ENCODE measurements at regions not wholly inside any gene's neighbourhood (a gene's known extent, or its start where the extent isn't known, plus 50 kb on each side); places are given as distances from the start of the nearest gene placed in this dataset.

DNA sequence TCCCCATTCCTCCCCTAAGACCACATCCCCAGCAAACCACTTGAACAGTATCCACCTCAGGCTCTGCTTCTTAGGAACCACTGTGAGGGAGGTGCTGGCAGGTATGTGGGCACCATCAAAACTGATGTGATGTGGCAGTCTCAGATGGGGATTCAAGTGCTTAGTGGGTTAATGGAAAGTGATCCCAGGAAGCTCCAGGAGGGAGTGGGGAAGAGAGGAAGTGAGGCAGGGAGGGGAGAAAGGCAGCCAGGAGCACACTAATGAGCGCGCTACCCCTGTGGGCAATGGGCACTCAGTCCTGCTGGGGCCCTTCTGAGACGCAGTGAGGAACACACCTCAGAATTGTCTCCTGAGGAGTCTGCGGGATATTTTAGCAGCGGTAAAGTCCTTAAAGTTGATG is 263.1 kb upstream of the MOCS1 start:
- no peak for DNase-seq (ENCODE audit: extremely low read depth, low read depth)

- no peak for DNase-seq (ENCODE audit: extremely low read depth, low read depth)
These were observed 261.9 kb upstream of the MOCS1 start for GRCh38 chr6:40196135-40196518.

DNA sequence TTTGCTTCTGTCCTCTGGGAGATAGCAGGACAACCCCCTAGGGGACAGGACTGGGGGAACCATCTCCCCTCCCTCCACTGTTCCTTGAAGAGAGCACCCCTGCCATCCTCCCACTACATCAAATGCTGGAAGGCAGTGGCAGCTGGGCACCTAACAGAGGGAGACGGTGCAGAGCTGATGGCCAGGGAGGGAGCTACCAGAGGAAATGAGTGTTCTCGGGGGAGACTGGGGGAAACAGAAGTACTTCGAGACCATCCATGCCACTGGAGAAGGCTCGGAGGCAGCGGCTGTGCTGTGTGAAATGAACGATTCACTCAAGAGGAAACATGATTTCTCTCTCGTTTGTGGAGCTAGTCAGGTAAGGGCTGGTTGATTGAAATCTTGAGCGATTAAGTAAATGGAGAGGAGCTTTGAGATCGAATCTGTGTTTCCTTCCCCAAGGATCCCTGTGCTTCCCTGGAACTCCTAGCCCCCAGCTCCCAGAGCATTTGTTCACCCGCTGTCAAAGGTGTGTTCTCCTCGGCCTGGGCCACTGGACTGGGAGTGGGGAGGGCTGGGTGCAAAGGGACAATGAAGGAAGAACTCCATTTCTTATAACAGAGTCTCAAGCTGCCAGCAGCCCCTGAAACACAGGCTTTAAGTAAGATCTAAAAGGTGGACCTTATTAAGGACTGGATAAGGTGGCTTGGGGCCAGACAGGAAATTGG is 261.3 kb upstream of the MOCS1 start:
- DNase-seq (ENCODE audit: extremely low read depth, low read depth): no peak

DNA sequence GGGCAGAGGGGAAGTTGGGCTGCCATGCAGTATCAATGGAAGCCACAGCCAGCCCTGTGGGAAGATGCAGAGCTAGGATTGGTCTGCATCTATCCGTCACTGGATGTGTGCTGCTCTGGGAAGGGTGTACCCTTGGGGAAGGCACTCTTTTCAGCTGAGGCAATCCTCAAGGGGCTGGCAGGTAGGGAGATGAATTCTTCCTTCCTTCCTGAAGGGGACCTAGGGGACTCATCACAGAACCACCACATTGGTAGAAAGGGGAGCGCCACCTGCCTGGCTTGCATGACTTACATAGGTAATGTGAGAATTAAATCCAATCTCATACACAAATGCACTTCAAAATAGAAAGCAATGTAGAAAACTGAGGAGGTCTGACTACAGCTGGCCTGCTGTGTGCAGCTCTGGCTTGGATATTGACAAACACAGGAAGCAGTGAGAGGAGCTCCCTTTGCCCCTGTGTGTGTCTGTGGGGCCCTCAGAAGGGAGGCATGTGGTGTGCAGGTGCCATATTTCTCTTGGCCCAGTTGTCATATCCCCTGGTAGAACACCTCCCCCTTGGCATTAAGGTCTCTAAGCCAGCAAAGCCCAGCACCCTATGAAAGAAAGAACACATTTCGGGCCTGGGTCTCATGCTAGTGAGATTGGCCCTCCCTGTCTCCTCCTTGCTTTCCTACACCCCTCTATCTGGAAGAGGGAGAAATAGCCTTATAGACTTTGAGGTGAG is 260.3 kb upstream of the MOCS1 start:
- DNase-seq (ENCODE audit: extremely low read depth, low read depth): no peak

DNA sequence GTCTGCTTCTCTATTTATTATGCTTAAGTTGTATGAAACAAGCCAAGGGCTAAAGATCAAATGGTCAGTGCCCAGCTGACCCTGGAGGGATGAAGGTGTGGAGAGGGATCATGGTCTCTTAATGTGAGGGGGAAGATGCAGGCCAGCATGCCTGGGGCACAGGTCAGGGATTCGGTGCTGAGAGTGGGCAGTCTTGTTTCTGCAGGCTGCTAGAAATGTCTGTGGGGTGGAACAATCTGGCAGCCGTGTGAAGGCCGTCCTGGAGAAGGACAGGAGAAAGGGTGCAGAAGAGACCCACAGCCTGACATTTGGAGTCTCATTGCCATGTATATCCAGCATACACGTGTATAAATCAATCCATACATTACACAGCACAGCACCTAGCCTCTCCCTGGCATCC is 258.3 kb upstream of the MOCS1 start:
- no peak for DNase-seq (ENCODE audit: extremely low read depth, low read depth)

- DNase-seq (ENCODE audit: extremely low read depth, low read depth): no peak
These were observed 254.7 kb upstream of the MOCS1 start for GRCh38 chr6:40188931-40189330.

DNA sequence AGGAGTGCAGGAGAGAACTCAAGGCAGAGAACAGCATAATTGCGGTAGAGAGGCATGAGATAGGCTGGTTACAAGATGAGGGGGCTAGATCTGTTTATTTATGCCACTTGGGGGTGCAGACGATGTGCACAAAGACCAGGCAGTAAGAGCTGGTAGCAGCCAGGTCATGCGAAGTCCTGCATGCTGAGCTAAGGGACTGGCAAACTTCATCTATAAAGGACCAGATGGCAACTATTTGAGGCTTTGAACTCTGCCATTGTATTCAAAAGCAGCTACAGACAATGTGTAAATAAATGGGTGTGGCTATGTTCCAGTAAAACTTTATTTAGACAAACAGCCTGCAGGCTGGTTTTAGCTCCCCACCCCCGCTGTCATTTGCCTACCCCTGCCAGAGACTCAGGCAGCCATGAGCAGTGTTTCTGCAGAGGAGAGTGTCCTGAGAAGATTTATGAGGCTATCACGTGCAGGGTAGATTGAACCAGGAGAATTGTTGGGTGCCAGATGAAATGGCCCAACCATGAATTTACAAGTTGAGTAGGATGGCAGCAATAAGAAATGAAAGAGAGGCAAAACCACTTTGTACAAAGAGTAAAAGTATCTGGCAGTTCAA is 253.4 kb upstream of the MOCS1 start:
- no peak for DNase-seq (ENCODE audit: extremely low read depth, low read depth)

DNA sequence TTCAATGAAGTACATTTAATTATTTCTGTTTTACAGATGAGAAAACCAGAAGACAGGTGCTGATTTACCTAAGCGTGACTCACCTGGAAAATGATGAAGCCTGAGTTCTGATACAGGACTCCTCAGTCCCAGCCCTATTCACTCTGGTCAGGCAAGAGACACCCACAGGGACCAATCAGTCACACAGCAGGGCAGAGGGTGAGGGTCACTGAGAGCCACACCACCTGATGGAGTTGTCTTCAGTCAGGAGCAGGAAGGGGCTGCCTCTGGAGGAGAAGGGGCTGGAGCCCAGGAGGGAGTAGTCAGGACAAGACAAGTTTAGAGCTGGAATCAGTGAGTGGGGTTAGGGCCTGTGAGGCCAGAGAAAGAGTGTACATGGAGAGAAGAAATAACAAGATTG is 251.2 kb upstream of the MOCS1 start:
- no peak for DNase-seq (ENCODE audit: extremely low read depth, low read depth)

DNA sequence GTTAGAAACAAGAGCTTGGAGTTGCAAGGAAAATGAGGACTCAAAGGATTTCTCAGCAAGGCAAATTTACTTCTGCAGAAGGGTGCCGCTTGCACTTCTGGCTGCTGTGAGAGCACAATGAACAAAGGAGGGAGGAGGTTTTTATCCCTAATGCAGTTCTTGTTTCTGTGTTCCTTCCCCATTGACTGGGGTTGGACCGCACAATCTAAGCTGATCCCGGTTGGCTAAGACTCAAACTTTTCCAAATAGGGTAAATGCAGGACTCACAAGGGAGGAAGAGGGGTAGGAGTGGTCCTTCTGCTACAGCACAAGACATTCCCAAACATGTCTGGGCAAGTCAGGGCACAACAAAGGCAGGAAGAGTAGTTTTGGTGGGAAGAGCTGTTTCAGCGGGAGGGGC is 249.6 kb upstream of the MOCS1 start:
- no peak for DNase-seq (ENCODE audit: extremely low read depth, low read depth)

GRCh38 chr6:40181367-40181766 is 247.1 kb upstream of the MOCS1 start:
- DNase-seq (ENCODE audit: extremely low read depth, low read depth): no peak

DNA sequence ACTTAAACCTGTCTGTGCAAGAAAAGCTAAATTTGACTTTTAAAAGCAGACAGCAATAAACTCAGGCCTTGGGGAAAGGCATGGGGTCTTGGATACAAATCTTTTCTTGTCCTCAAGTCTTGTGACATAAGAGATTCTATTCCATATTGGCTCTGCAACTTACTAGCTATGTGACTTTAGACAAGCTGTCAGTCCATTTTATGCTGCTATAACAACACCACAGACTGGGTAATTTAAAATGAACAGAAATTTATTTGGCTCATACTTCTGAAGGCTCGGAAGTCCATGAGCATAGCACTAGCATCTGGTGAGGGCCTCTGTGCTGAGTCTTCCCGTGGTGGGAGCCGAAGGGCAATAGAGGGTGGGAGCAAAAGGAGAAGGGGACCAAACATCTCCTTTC is 246.0 kb upstream of the MOCS1 start:
- DNase-seq (ENCODE audit: extremely low read depth, low read depth): no peak

DNA sequence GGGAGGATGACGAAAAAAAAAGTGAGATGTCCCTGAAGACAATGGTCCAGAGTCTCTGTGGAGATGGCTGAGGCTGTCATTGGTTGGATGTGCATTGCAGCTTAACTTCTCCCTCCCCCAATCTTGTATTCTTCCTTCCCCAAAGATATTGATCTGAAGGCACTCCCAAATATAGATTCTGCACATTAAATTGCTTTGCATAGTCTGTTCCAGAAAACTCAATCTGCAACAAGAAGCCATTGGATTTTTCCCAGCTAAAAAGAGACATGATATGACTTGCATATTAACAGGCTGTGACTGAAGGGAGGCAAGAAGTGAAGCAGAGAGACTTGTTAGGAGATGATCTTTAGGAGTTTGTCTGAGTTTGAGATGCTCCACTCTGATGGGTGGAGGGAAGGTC is 245.2 kb upstream of the MOCS1 start:
- DNase-seq (ENCODE audit: extremely low read depth, low read depth): no peak

GRCh38 chr6:40177598-40177997 is 243.3 kb upstream of the MOCS1 start:
- no peak for DNase-seq (ENCODE audit: extremely low read depth, low read depth)

DNA sequence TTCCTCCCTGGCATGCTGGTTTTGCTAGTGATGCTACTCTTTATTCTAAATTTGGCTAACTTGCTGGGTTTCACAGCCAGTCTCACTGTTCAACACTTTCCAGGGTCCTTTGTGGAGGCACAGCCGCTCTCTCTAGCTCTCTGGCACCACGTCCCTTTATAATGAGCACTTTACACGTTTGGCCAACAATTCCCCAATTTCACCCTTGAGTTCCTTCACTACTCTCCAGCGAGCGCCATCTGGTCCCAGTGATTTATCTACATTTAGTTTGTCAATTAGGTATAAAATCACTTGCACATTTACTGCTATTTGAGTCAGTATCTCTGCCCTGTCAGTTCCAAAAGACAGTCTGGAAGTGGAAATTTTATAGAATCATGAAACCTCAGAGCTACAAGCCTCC is 241.9 kb upstream of the MOCS1 start:
- no peak for DNase-seq (ENCODE audit: extremely low read depth, low read depth)

GRCh38 chr6:40172272-40172671 is 238.0 kb upstream of the MOCS1 start:
- no peak for DNase-seq (ENCODE audit: extremely low read depth, low read depth)

DNA sequence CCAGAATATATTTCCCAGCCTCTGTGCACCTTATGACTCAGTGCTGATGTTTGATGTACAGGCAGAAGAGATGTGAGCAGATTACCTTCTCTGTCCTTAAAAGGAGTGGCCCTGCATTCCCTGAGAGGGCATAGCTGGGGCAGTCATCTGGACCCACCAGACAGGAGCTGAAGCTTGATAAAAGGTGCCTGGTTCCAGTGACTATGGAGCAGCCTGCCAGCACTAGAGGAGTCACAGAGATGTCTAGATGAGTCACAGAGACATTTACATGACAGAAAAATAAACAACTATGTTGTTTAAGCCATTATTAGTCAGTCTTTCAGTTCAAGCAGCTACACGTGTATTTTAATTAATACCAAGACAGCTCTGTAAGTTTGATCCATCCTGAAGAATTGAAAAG is 237.1 kb upstream of the MOCS1 start:
- no peak for DNase-seq (ENCODE audit: extremely low read depth, low read depth)

DNA sequence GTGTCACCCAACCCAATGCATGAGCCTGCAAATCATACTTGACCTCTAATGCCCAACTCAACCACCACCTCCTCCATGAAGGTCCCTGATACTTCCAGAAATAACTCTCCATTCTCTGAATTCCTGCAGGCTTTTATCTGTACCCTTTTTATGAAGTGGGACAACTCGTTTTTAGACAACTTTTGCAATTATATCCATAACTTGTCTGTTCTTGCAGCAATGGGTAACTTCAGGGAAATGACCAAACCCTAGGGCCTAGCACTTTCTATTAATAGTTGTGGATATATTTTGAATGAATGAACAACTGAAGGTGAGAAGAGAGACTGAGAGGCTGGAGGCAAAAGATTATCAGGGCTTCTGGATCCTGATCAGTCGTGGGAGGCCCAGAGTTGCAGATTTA is 236.6 kb upstream of the MOCS1 start:
- no peak for DNase-seq (ENCODE audit: extremely low read depth, low read depth)

DNA sequence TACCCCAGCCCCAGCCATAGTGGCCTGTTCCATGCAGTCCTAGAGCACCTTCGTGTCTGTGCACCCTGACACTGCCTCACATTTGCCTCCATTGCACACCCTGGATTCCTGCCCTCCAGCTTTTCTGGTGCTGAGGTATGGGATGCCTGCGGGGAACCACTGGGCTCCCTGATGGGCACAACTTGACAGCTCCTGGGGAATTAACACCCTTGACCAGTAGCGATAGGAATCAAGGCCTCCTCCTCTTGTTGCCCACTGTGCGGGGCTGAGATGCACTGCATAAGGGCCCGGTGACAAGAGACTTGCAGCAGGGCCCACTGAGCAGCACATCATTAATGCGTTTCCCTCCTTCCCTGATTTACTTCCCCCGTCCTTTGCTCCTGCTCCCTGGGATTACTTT is 235.6 kb upstream of the MOCS1 start:
- no peak for DNase-seq (ENCODE audit: extremely low read depth, low read depth)

- no peak for DNase-seq (ENCODE audit: extremely low read depth, low read depth)
These were observed 232.7 kb upstream of the MOCS1 start for GRCh38 chr6:40166963-40167362.

GRCh38 chr6:40165036-40165709 is 230.9 kb upstream of the MOCS1 start:
- no peak for DNase-seq (ENCODE audit: extremely low read depth, low read depth)

DNA sequence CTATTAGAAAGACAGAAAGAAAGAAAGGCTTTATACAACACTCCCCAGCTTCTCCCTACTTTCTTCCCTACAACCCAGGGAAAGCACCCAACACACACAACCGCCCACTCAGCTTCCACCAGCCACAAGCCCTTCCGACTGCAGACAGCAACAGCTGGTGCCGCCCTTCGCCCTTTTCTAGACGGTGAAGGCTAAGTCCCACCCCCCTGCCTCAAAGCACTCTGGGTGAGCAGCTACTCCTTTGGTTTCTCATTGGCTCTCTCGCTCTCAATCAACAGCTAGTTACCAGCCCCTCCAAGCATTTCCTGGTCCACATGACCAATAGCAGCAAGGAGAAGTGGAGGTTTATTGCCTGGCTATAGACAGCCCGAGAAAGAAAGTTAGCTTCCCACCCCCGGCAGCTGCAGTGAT is 230.1 kb upstream of the MOCS1 start:
- no peak for DNase-seq (ENCODE audit: extremely low read depth, low read depth)

DNA sequence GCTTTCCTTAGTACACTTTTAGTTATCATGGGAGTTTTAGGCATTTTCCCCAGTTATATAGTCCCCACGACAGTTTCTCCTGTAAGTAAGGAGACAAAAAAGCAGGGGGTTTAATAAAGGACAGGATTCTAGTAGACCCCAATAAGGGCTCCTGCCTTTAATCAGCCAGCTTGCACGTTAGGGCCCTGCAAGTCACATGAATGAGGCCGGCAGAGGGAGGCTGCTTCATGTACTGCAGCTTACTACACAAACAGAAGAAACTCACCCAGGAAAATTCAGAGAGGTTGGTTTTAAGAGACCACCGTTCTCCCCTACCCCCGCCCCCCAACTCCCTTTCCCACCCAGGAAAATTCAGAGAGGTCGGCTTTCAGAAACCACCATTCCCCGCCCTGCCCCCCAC is 229.7 kb upstream of the MOCS1 start:
- DNase-seq (ENCODE audit: extremely low read depth, low read depth): no peak
